ENCODE measurements at regions not wholly inside any gene's neighbourhood (a gene's known extent, or its start where the extent isn't known, plus 50 kb on each side); places are given as distances from the start of the nearest gene placed in this dataset.

DNA sequence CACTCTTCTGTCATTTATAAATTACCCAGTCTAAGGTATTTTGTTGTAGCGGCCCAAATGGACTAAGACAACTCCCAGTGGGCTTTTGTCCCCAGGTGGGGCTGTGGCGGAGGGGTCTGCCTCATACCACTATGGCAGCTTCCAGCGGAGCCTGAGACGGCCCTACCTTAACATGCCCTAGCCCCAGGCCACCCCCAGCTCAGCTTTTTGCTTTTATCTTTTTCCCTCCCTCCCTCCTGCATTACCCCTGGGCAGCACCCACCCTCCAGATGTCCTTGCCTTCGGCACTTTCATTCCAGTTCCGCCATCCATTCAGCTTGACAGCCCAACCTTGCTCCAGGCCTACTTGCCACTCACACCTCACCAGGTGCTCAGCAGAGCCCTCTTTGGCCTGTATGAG, 307.3 kb downstream of the PTPRU start:
- TF ChIP-seq SIN3A (IDR thresholded peaks at IDR 0.05; ENCODE audit: low read depth, low read length) (no peak), EP300 (IDR thresholded peaks at IDR 0.05; ENCODE audit: borderline replicate concordance in 1 of 2, control insufficient read depth in 1 of 2, low read depth in 2 of 2, low read length in 2 of 2) (no peak), HDAC6 (IDR thresholded peaks at IDR 0.05; ENCODE audit: unreplicated experiment) (no peak), POLR2A (IDR thresholded peaks at IDR 0.05; ENCODE audit: low read depth, low read length) (no peak), RAD51 (IDR thresholded peaks at IDR 0.05) (no peak), EZH2 (IDR thresholded peaks at IDR 0.05; ENCODE audit: borderline replicate concordance, control insufficient read depth, low read depth, low read length) (no peak)
- TF ChIP-seq, protein P1, sequence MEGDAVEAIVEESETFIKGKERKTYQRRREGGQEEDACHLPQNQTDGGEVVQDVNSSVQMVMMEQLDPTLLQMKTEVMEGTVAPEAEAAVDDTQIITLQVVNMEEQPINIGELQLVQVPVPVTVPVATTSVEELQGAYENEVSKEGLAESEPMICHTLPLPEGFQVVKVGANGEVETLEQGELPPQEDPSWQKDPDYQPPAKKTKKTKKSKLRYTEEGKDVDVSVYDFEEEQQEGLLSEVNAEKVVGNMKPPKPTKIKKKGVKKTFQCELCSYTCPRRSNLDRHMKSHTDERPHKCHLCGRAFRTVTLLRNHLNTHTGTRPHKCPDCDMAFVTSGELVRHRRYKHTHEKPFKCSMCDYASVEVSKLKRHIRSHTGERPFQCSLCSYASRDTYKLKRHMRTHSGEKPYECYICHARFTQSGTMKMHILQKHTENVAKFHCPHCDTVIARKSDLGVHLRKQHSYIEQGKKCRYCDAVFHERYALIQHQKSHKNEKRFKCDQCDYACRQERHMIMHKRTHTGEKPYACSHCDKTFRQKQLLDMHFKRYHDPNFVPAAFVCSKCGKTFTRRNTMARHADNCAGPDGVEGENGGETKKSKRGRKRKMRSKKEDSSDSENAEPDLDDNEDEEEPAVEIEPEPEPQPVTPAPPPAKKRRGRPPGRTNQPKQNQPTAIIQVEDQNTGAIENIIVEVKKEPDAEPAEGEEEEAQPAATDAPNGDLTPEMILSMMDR (IDR thresholded peaks at IDR 0.05 in 2 of 3, conservative IDR thresholded peaks at IDR 0.05 in 1 of 3; ENCODE audit: control insufficient read depth in 2 of 3, extremely low read depth in 1 of 3, insufficient read depth in 1 of 3, low read depth in 3 of 3, low read length in 3 of 3) = no peak
- TF ChIP-seq, protein P2, sequence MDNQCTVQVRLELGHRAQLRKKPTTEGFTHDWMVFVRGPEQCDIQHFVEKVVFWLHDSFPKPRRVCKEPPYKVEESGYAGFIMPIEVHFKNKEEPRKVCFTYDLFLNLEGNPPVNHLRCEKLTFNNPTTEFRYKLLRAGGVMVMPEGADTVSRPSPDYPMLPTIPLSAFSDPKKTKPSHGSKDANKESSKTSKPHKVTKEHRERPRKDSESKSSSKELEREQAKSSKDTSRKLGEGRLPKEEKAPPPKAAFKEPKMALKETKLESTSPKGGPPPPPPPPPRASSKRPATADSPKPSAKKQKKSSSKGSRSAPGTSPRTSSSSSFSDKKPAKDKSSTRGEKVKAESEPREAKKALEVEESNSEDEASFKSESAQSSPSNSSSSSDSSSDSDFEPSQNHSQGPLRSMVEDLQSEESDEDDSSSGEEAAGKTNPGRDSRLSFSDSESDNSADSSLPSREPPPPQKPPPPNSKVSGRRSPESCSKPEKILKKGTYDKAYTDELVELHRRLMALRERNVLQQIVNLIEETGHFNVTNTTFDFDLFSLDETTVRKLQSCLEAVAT (IDR thresholded peaks at IDR 0.05) = no peak
